ENCODE measurements at regions not wholly inside any gene's neighbourhood (a gene's known extent, or its start where the extent isn't known, plus 50 kb on each side); places are given as distances from the start of the nearest gene placed in this dataset.

DNA sequence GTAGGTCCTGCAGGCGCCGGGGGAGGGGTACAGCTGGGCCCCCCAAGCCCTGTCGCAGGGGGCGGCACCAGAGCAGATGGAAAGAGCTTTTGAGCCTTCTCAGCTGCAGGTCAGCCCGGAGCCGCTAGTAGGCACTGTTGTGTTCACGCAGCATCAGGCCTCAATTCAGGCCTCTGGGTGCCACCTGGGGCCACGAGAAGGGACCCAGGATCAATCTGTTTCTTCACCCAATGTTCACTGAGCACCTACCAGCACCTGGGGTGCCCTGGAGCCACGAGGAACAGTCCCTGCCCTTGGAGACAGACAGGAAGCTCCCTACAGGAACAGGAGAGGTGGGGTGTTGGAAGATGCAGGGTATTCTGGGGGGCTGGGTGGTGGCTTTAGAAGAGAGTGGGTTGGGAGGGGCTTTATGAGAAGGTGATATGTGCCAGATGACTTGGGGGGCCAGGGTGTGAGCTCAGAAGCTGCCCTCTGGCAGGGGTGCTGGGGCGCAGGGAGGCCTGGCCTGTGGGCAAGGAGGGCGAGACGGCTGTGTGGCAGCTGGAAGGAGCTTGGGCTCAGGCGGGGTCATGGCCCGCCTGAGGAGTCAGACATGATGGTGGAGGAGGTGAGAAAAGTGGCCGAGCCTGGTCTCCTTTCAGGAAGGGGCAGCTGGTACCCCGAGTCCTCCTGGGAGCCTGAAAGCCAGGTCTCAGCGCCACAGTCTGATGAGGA is 121.9 kb upstream of the GSE1 start (continued):
- TF ChIP-seq BRCA1 (CRISPR knock-in tag; IDR thresholded peaks at IDR 0.05): no peak
- TF ChIP-seq THAP11 (CRISPR knock-in tag; IDR thresholded peaks at IDR 0.05): no peak
- TF ChIP-seq, protein P1, sequence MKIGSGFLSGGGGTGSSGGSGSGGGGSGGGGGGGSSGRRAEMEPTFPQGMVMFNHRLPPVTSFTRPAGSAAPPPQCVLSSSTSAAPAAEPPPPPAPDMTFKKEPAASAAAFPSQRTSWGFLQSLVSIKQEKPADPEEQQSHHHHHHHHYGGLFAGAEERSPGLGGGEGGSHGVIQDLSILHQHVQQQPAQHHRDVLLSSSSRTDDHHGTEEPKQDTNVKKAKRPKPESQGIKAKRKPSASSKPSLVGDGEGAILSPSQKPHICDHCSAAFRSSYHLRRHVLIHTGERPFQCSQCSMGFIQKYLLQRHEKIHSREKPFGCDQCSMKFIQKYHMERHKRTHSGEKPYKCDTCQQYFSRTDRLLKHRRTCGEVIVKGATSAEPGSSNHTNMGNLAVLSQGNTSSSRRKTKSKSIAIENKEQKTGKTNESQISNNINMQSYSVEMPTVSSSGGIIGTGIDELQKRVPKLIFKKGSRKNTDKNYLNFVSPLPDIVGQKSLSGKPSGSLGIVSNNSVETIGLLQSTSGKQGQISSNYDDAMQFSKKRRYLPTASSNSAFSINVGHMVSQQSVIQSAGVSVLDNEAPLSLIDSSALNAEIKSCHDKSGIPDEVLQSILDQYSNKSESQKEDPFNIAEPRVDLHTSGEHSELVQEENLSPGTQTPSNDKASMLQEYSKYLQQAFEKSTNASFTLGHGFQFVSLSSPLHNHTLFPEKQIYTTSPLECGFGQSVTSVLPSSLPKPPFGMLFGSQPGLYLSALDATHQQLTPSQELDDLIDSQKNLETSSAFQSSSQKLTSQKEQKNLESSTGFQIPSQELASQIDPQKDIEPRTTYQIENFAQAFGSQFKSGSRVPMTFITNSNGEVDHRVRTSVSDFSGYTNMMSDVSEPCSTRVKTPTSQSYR (CRISPR knock-in tag; IDR thresholded peaks at IDR 0.05; ENCODE audit: borderline replicate concordance): no peak
- TF ChIP-seq ZNF136 (CRISPR knock-in tag; IDR thresholded peaks at IDR 0.05; ENCODE audit: low read depth): peak; percentile 59; the same call in 1 of the 2 replicates
- peak; percentile 44; the same call in 1 of the 2 replicates for TF ChIP-seq PITX1 (CRISPR knock-in tag; IDR thresholded peaks at IDR 0.05)
- no peak for TF ChIP-seq NBN (conservative IDR thresholded peaks at IDR 0.05)
- TF ChIP-seq KDM6A (CRISPR knock-in tag; IDR thresholded peaks at IDR 0.05; ENCODE audit: low read depth): no peak
- peak; percentile 62; the same call in 1 of the 2 replicates for TF ChIP-seq GLI4 (CRISPR knock-in tag; IDR thresholded peaks at IDR 0.05; ENCODE audit: borderline replicate concordance)
- TF ChIP-seq, protein P2, sequence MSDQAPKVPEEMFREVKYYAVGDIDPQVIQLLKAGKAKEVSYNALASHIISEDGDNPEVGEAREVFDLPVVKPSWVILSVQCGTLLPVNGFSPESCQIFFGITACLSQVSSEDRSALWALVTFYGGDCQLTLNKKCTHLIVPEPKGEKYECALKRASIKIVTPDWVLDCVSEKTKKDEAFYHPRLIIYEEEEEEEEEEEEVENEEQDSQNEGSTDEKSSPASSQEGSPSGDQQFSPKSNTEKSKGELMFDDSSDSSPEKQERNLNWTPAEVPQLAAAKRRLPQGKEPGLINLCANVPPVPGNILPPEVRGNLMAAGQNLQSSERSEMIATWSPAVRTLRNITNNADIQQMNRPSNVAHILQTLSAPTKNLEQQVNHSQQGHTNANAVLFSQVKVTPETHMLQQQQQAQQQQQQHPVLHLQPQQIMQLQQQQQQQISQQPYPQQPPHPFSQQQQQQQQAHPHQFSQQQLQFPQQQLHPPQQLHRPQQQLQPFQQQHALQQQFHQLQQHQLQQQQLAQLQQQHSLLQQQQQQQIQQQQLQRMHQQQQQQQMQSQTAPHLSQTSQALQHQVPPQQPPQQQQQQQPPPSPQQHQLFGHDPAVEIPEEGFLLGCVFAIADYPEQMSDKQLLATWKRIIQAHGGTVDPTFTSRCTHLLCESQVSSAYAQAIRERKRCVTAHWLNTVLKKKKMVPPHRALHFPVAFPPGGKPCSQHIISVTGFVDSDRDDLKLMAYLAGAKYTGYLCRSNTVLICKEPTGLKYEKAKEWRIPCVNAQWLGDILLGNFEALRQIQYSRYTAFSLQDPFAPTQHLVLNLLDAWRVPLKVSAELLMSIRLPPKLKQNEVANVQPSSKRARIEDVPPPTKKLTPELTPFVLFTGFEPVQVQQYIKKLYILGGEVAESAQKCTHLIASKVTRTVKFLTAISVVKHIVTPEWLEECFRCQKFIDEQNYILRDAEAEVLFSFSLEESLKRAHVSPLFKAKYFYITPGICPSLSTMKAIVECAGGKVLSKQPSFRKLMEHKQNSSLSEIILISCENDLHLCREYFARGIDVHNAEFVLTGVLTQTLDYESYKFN (CRISPR knock-in tag; conservative IDR thresholded peaks at IDR 0.05): no peak
- no peak for TF ChIP-seq ZNF7 (CRISPR knock-in tag; IDR thresholded peaks at IDR 0.05)
- TF ChIP-seq SKI (IDR thresholded peaks at IDR 0.05; ENCODE audit: partially characterized antibody): no peak
- no peak for TF ChIP-seq SMARCC2 (IDR thresholded peaks at IDR 0.05)
- TF ChIP-seq ZNF367 (CRISPR knock-in tag; IDR thresholded peaks at IDR 0.05; ENCODE audit: borderline replicate concordance): no peak
- TF ChIP-seq ZNF350 (CRISPR knock-in tag; IDR thresholded peaks at IDR 0.05; ENCODE audit: borderline replicate concordance, low read depth): 0 out of 2 replicates have a peak, but pooled peaks have one; percentile 11
- TF ChIP-seq ZNF3 (CRISPR knock-in tag; IDR thresholded peaks at IDR 0.05): no peak
- TF ChIP-seq FIP1L1 (IDR thresholded peaks at IDR 0.05; ENCODE audit: borderline replicate concordance, insufficient read depth, low read depth, low read length): no peak
- TF ChIP-seq SMYD3 (CRISPR knock-in tag; IDR thresholded peaks at IDR 0.05): no peak
- no peak for TF ChIP-seq WIZ (CRISPR knock-in tag; IDR thresholded peaks at IDR 0.05)
- no peak for TF ChIP-seq ATRX (CRISPR knock-in tag; IDR thresholded peaks at IDR 0.05; ENCODE audit: borderline replicate concordance)
- TF ChIP-seq, protein P3, sequence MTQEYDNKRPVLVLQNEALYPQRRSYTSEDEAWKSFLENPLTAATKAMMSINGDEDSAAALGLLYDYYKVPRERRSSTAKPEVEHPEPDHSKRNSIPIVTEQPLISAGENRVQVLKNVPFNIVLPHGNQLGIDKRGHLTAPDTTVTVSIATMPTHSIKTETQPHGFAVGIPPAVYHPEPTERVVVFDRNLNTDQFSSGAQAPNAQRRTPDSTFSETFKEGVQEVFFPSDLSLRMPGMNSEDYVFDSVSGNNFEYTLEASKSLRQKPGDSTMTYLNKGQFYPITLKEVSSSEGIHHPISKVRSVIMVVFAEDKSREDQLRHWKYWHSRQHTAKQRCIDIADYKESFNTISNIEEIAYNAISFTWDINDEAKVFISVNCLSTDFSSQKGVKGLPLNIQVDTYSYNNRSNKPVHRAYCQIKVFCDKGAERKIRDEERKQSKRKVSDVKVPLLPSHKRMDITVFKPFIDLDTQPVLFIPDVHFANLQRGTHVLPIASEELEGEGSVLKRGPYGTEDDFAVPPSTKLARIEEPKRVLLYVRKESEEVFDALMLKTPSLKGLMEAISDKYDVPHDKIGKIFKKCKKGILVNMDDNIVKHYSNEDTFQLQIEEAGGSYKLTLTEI (CRISPR knock-in tag; conservative IDR thresholded peaks at IDR 0.05): no peak
- TF ChIP-seq FOXJ3 (CRISPR knock-in tag; IDR thresholded peaks at IDR 0.05; ENCODE audit: borderline replicate concordance): no peak
- no peak for TF ChIP-seq KDM1A (CRISPR knock-in tag; IDR thresholded peaks at IDR 0.05)
- no peak for TF ChIP-seq MAF1 (CRISPR knock-in tag; IDR thresholded peaks at IDR 0.05; ENCODE audit: borderline replicate concordance)
- no peak for TF ChIP-seq ZNF83 (CRISPR knock-in tag; IDR thresholded peaks at IDR 0.05; ENCODE audit: borderline replicate concordance)
